ENCODE measurements at regions not wholly inside any gene's neighbourhood (a gene's known extent, or its start where the extent isn't known, plus 50 kb on each side); places are given as distances from the start of the nearest gene placed in this dataset.

DNA sequence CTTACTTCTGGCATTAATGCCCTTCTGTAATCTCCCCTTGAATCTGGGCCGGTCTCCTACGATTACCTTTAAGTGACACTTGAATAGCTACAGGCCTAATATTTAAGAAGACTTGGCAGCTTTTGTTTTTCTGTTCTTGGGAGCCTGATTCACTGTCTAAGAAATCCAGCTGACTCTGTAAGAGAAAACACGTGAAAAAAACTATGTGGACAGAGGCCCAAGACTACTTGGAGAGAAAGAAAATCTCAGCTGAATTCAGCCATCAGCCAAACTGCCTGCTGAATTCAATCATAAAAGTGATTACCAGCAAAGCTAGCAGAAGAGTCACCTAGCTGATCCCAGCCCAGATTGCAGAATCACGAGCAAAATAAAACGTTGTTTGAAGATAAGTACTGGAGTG lies 521.2 kb downstream of the MID1IP1 start:
- no peak overlapping the region for H4K91ac ChIP-seq (ENCODE audit: insufficient read length, low read depth, low read length)
- no peaks in the 10 kb centered on the region for H3K27me3 ChIP-seq (ENCODE audit: insufficient read depth, low read length)
- H3K9ac ChIP-seq (ENCODE audit: extremely low read depth, insufficient read length, low read length), result no peak overlapping the region
- no peaks in the 10 kb centered on the region for H4K20me1 ChIP-seq (ENCODE audit: control insufficient read depth, insufficient read depth, insufficient read length)
- WGBS (ENCODE audit: extremely low coverage, insufficient read length, low lambda C conversion rate), result no CpG with 5 or more reads among the region's 5 CpGs
- H3K79me2 ChIP-seq (ENCODE audit: insufficient read depth, low read length), result no peaks in the 10 kb centered on the region
- no peak overlapping the region for H3K27ac ChIP-seq (ENCODE audit: insufficient read length, low read depth, low read length)
- no peak overlapping the region for H2AFZ ChIP-seq (ENCODE audit: low read length)
- H2AK5ac ChIP-seq (ENCODE audit: insufficient read length, low read length), result no peak overlapping the region
- H3K79me1 ChIP-seq (ENCODE audit: insufficient read depth, low read depth, low read length, poor library complexity, severe bottlenecking), result no peaks in the 10 kb centered on the region
- no peak overlapping the region for H3K14ac ChIP-seq (ENCODE audit: insufficient read depth, low read length)
- no peaks in the 10 kb centered on the region for H3K23me2 ChIP-seq (ENCODE audit: insufficient read length, low read depth, low read length, poor library complexity, severe bottlenecking)
- H2BK120ac ChIP-seq (ENCODE audit: low read depth, low read length, poor library complexity, severe bottlenecking), result no peak overlapping the region
- no peak overlapping the region for H3K56ac ChIP-seq (ENCODE audit: insufficient read length, low read depth, low read length)
- H2BK12ac ChIP-seq (ENCODE audit: insufficient read length, low read depth, low read length), result no peak overlapping the region
- H2BK15ac ChIP-seq (ENCODE audit: low read depth, low read length), result no peak overlapping the region
- no peak overlapping the region for H4K8ac ChIP-seq (replicated peaks; ENCODE audit: insufficient read length, low read depth, low read length)
- TF ChIP-seq, protein P1, sequence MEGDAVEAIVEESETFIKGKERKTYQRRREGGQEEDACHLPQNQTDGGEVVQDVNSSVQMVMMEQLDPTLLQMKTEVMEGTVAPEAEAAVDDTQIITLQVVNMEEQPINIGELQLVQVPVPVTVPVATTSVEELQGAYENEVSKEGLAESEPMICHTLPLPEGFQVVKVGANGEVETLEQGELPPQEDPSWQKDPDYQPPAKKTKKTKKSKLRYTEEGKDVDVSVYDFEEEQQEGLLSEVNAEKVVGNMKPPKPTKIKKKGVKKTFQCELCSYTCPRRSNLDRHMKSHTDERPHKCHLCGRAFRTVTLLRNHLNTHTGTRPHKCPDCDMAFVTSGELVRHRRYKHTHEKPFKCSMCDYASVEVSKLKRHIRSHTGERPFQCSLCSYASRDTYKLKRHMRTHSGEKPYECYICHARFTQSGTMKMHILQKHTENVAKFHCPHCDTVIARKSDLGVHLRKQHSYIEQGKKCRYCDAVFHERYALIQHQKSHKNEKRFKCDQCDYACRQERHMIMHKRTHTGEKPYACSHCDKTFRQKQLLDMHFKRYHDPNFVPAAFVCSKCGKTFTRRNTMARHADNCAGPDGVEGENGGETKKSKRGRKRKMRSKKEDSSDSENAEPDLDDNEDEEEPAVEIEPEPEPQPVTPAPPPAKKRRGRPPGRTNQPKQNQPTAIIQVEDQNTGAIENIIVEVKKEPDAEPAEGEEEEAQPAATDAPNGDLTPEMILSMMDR (conservative IDR thresholded peaks at IDR 0.05), result no peak
- H3K36me3 Mint-ChIP-seq (ENCODE audit: insufficient read depth in 1 of 3, low read depth in 3 of 3), result no peaks in the 10 kb centered on the region
- H4K5ac ChIP-seq (ENCODE audit: insufficient read length, low read depth, low read length), result no peak overlapping the region
- H2BK5ac ChIP-seq (ENCODE audit: insufficient read length, low read length), result no peak overlapping the region
- no peaks in the 10 kb centered on the region for H3K4me1 Mint-ChIP-seq
- H3K23ac ChIP-seq (ENCODE audit: insufficient read length, low read depth, low read length), result no peak overlapping the region
- H3K4me1 ChIP-seq (ENCODE audit: insufficient read depth, low read length), result no peaks in the 10 kb centered on the region
- H3K9me3 Mint-ChIP-seq, result peaks cover 68 to 73% of the 10 kb centered on the region in 2 experiments
- H2BK20ac ChIP-seq (ENCODE audit: low read depth, low read length, poor library complexity, severe bottlenecking), result no peak overlapping the region
- H3T11ph ChIP-seq (ENCODE audit: low read length), result no peak overlapping the region
- H3K9me3 ChIP-seq (ENCODE audit: control insufficient read depth, low read depth, low read length), result no peaks in the 10 kb centered on the region
- no peak overlapping the region for H3K4me3 Mint-ChIP-seq
- no peak overlapping the region for H3K27ac Mint-ChIP-seq
- H3K4me2 ChIP-seq (ENCODE audit: insufficient read depth, insufficient read length, low read length), result no peak overlapping the region
- no peaks in the 10 kb centered on the region; the same call in 1 of the 2 replicates for H3K27me3 Mint-ChIP-seq (ENCODE audit: low read depth)
- H3K4ac ChIP-seq (ENCODE audit: low read depth, low read length), result no peak overlapping the region
- no peak overlapping the region for H3K18ac ChIP-seq (ENCODE audit: insufficient read length, low read depth, low read length)
- DNase-seq, result no peak

All from H9 (cell line).